PC-3 (cell line): ENCODE measurements at regions not wholly inside any gene's neighbourhood (a gene's known extent, or its start where the extent isn't known, plus 50 kb on each side); places are given as distances from the start of the nearest gene placed in this dataset.

ENCODE experiments used
- ATAC-seq: fragments of 200-7000 bp; cut with Tn5 transposase; 2 replicates; pipeline ENCODE4 v1.9.1; 2020; ENCODE audit warnings: mild to moderate bottlenecking, moderate library complexity
- BruUV-seq: library from RNA; stranded (reverse); fragments of 400-500 nt; replicated peaks from 2 replicates; lab custom pipeline; 2021; lab: Mats Ljungman, UMichigan
- CTCF ChIA-PET: fragments of 300-600 bp; sonication (Branson Sonifier 250); formaldehyde crosslinking; loops from one replicate; lab custom pipeline; 2022; ENCODE audit warnings: antibody characterized with exemption; lab: Charles Lee
- POLR2A ChIA-PET: fragments of 300-600 bp; sonication (Branson Sonifier 250); formaldehyde crosslinking; loops from one replicate; lab custom pipeline; 2022; ENCODE audit warnings: antibody characterized with exemption; ENCODE audit not compliant: unreplicated experiment; lab: Charles Lee
- DNase-seq: peaks from one replicate; pipeline ENCODE4 v3.0.0-alpha.2; 2015
- H2AFZ ChIP-seq: fragments of 300-600 bp; sonication (generic); 2 replicates; pipeline ENCODE4 v1.6.0; 2016; ENCODE audit warnings: antibody characterized with exemption, low read length
- H3F3A ChIP-seq: fragments of 300-600 bp; sonication (generic); one replicate; pipeline ENCODE4 v1.6.0; 2017; ENCODE audit warnings: antibody characterized with exemption, low read length, control low read depth, mild to moderate bottlenecking; ENCODE audit not compliant: unreplicated experiment
- H3K27ac ChIP-seq: fragments of 300-600 bp; sonication (generic); 2 replicates; pipeline ENCODE4 v1.5.1; 2016; ENCODE audit warnings: mild to moderate bottlenecking, low read length
- H3K27me3 ChIP-seq: fragments of 300-600 bp; sonication (generic); 2 replicates; pipeline ENCODE4 v1.6.1; 2016; ENCODE audit warnings: low read length, mixed read lengths
- H3K36me3 ChIP-seq: fragments of 300-600 bp; sonication (generic); 2 replicates; pipeline ENCODE4 v1.6.1; 2016; ENCODE audit warnings: low read depth, mixed run types, low read length, mixed read lengths
- H3K4me1 ChIP-seq: fragments of 300-600 bp; sonication (generic); 2 replicates; pipeline ENCODE4 v1.5.1; 2016; ENCODE audit warnings: low read length; ENCODE audit not compliant: insufficient read depth
- H3K4me2 ChIP-seq: fragments of 300-600 bp; sonication (generic); 2 replicates; pipeline ENCODE4 v1.6.0; 2016; ENCODE audit warnings: low read length
- H3K4me3 ChIP-seq: fragments of 300-600 bp; sonication (generic); 2 replicates; pipeline ENCODE4 v1.5.1; 2016; ENCODE audit warnings: mild to moderate bottlenecking, low read length, mixed read lengths
- H3K79me2 ChIP-seq: fragments of 300-600 bp; sonication (generic); 2 replicates; pipeline ENCODE4 v1.6.1; 2017; ENCODE audit warnings: low read length, mixed read lengths
- H3K9ac ChIP-seq: fragments of 300-600 bp; sonication (generic); 2 replicates; pipeline ENCODE4 v1.6.0; 2016; ENCODE audit warnings: mild to moderate bottlenecking, low read length
- H3K9me2 ChIP-seq: fragments of 300-600 bp; sonication (generic); replicated peaks from 2 replicates; pipeline ENCODE4 v1.6.1; 2016; ENCODE audit warnings: mixed run types, low read length, mixed read lengths
- H3K9me3 ChIP-seq: fragments of 300-600 bp; sonication (generic); 2 replicates; pipeline ENCODE4 v1.6.1; 2016; ENCODE audit warnings: low read length, mixed read lengths
- H4K20me1 ChIP-seq: fragments of 300-600 bp; sonication (generic); 2 replicates; pipeline ENCODE4 v1.6.1; 2016; ENCODE audit warnings: low read length, mixed read lengths
- EZH2 ChIP-seq: fragments of 300-600 bp; sonication (generic); IDR thresholded peaks from one replicate; pipeline ENCODE4 v1.6.1; 2017; ENCODE audit warnings: antibody characterized with exemption, mild to moderate bottlenecking, low read length; ENCODE audit not compliant: unreplicated experiment
- EZH2phosphoT487 ChIP-seq: fragments of 300-600 bp; sonication (generic); IDR thresholded peaks from 2 replicates; pipeline ENCODE4 v1.6.1; 2018; ENCODE audit warnings: mild to moderate bottlenecking, antibody characterized with exemption, low read length, borderline replicate concordance
- intact Hi-C: fragments of 100-400 bp; cut with micrococcal nuclease; formaldehyde crosslinking; loops from 2 replicates; pipeline ENCODE4 v1.9.0; 2023
- TF ChIP-seq, protein P1 (sequence below): fragments of 300-600 bp; sonication (generic); conservative IDR thresholded peaks from 2 replicates; pipeline ENCODE4 v1.5.1; 2017; ENCODE audit warnings: antibody characterized with exemption, low read depth, mild to moderate bottlenecking, low read length

DNA sequence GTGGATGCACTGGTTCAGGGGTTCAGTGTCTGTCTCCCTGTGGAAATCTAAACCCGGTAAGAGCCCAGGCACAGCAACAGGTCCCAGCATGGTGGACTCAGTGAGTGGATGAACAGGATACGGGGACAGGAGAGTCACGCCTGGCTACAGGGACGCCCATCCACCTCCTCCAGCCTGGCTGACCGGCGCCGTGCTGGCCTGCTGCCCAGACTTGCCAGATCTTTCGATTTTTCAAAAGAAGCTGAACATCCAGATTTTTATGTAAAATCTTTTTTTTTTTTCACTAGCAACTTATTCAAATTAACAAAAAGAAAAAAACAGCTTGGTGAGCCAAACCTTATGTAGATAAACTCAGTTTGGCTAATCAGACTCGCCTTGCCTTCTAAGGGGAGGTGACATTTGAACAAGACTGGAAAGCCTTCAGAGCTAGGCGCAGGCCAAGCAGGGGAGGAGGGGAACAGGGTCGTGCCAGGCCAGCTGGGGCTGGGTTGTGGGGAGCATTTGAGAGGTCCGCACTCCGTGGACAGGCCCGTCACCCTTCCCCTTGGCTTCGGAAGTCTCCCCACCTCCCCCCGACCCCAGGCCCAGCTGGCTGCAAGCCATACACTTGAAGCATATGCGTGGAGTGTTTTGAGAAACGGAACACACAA is 87.8 kb upstream of the NCOR2 start:
- ChIA-PET CTCF (no interaction called here), POLR2A (no interaction called here)
- no TSS peak for BruUV-seq

DNA sequence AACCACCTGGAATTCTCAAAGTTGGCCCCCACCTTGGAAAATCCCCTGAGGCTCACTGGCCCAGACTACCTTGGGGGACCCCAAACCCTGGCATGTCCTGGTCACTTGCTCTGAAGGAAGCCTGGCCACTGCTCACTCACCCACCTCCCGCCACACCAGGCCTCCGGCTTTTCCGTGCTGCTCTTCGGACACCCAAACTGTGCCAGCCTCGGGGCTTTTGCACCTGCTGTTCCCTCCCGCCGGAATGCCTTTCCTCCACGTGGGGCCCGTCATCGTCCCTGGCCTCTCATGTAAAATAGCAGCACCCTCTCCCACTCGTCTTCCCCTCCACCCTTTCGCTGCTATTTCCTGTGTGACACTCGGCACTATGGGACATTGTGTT is 87.2 kb upstream of the NCOR2 start:
- Histone ChIP-seq H3K9me3 (no peaks in the 10 kb centered on the region), H3K4me1 (no peaks in the 10 kb centered on the region), H3K36me3 (no peaks in the 10 kb centered on the region), H3K4me2 (no peak overlapping the region), H3K27me3 (no peaks in the 10 kb centered on the region), H2AFZ (no peak overlapping the region), H3K79me2 (no peaks in the 10 kb centered on the region), H4K20me1 (no peaks in the 10 kb centered on the region), H3K9me2 (no peaks in the 10 kb centered on the region), H3K4me3 (no peak overlapping the region), H3K9ac (no peak overlapping the region), H3F3A (no peaks in the 10 kb centered on the region), H3K27ac (no peak overlapping the region)
- no peak for DNase-seq
- BruUV-seq = no TSS peak
- TF ChIP-seq EZH2 (no peak), EZH2phosphoT487 (no peak)
- TF ChIP-seq, protein P1, sequence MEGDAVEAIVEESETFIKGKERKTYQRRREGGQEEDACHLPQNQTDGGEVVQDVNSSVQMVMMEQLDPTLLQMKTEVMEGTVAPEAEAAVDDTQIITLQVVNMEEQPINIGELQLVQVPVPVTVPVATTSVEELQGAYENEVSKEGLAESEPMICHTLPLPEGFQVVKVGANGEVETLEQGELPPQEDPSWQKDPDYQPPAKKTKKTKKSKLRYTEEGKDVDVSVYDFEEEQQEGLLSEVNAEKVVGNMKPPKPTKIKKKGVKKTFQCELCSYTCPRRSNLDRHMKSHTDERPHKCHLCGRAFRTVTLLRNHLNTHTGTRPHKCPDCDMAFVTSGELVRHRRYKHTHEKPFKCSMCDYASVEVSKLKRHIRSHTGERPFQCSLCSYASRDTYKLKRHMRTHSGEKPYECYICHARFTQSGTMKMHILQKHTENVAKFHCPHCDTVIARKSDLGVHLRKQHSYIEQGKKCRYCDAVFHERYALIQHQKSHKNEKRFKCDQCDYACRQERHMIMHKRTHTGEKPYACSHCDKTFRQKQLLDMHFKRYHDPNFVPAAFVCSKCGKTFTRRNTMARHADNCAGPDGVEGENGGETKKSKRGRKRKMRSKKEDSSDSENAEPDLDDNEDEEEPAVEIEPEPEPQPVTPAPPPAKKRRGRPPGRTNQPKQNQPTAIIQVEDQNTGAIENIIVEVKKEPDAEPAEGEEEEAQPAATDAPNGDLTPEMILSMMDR = no peak
- no peak for ATAC-seq
- ChIA-PET CTCF (no interaction called here), POLR2A (no interaction called here)
- intact Hi-C loops = no loop called here

More for the DNA sequence above, 87.8 kb upstream of the NCOR2 start:
- ATAC-seq (no peak; the same call in 1 of the 2 replicates), DNase-seq (no peak)
- no peak overlapping the region for H3K27ac ChIP-seq
- H3K9ac ChIP-seq = no peak overlapping the region
- H3F3A ChIP-seq = no peaks in the 10 kb centered on the region
- H3K4me1 ChIP-seq = no peaks in the 10 kb centered on the region
- H3K9me2 ChIP-seq = no peaks in the 10 kb centered on the region
- no peaks in the 10 kb centered on the region for H3K79me2 ChIP-seq
- no peaks in the 10 kb centered on the region for H4K20me1 ChIP-seq
- no peak overlapping the region for H2AFZ ChIP-seq
- intact Hi-C loops = no loop called here
- H3K9me3 ChIP-seq = no peaks in the 10 kb centered on the region
- no peaks in the 10 kb centered on the region for H3K27me3 ChIP-seq
- H3K36me3 ChIP-seq = no peaks in the 10 kb centered on the region
- H3K4me2 ChIP-seq = no peak overlapping the region
- H3K4me3 ChIP-seq = no peak overlapping the region
- TF ChIP-seq EZH2 = no peak
- TF ChIP-seq, protein P1 = no peak
- no peak for TF ChIP-seq EZH2phosphoT487

DNA sequence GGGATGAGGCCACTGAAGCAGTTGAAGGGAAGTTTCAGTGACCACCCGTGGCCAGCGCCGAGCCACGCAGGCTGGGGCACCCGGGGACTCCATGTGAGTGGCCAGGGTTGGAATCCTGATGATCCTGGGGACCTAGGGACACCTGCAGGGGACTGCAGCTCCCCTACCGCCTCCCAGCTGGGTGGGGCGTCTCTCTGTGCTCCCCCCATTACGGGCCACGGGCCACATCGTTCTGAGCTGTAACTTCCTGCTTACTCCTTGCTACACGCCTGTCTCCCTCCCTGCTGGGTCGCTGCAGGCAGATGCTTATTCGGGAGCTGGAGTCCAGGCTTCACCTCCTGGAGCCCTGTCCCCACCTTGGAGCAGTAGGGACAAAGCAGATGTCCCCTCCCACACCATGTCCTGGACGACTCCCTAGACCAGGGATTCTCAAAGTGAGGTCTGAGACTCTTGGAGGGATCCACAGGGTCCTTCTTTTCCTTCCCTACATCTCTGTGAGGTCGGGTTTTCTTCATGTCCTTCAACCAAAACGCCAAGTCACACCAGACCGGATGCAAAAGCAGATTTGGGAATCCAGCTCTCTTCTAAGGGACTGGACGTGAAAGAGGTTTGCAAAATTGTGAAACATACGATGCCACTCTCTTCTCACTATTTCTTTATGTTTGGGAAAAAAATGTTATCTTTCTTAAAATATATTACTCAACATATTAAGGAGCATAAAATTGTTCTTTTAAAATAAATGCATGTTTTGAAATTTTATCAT is 85.9 kb upstream of the NCOR2 start:
- Histone ChIP-seq H3K4me2 (no peak overlapping the region), H3K9me2 (no peaks in the 10 kb centered on the region), H3K9me3 (0 out of 2 replicates have a peak, but pooled peaks cover 2% of the 10 kb centered on the region), H3K4me3 (no peak overlapping the region), H3K79me2 (no peaks in the 10 kb centered on the region), H3K4me1 (no peaks in the 10 kb centered on the region), H3K9ac (no peak overlapping the region), H3K36me3 (no peaks in the 10 kb centered on the region), H4K20me1 (no peaks in the 10 kb centered on the region), H3K27me3 (no peaks in the 10 kb centered on the region), H3K27ac (no peak overlapping the region), H2AFZ (no peak overlapping the region), H3F3A (no peaks in the 10 kb centered on the region)
- intact Hi-C loops = no loop called here
- no peak for DNase-seq
- CTCF ChIA-PET = no interaction called here
- POLR2A ChIA-PET = no interaction called here
- ATAC-seq = peak; percentile 42; the same call in 1 of the 2 replicates
- TF ChIP-seq, protein P1 = no peak
- no peak for TF ChIP-seq EZH2phosphoT487
- BruUV-seq = no TSS peak
